Fibroblast of the aortic adventitia (primary cell): ENCODE measurements at regions not wholly inside any gene's neighbourhood (a gene's known extent, or its start where the extent isn't known, plus 50 kb on each side); places are given as distances from the start of the nearest gene placed in this dataset.
"Not testable (repeated sequence)": the region's sequence is repeated elsewhere in the genome, so short reads cannot be mapped to it uniquely, and the experiment has no call there.

Source experiments
- DNase-seq: peaks from one replicate; pipeline ENCODE4 v3.0.0-alpha.2; 2010; ENCODE audit warnings: low read depth
- H3K4me3 ChIP-seq: 2 replicates; pipeline ENCODE4 v1.5.1; 2011; ENCODE audit warnings: low read depth, mild to moderate bottlenecking, control low read depth, low read length, moderate library complexity
- TF ChIP-seq, protein P1 (sequence below): IDR thresholded peaks from 2 replicates; pipeline ENCODE4 v1.5.1; 2011; ENCODE audit warnings: mild to moderate bottlenecking, low read length, control low read depth, inconsistent platforms; ENCODE audit not compliant: insufficient read depth

DNA sequence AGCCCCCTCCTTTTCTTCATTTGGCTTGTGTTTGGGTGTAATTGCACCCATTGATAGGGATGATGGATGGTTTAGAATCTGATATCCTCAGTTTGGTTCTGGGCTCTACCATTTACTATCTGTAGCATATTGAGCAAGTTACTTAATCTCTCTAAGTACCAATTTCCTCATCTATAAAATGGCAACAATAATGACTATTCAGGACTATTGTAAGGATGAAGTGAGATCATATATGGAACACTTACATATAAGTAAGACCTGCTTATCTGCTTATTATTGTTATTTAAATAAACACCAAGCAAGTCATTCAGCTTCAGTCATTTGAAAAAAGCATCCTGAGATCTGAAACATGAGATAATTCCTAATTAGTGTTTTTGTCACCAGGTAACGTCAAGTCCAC is 127.0 kb downstream of the SEC23IP start:
- H3K4me3 ChIP-seq = no peak overlapping the region
- TF ChIP-seq, protein P1, sequence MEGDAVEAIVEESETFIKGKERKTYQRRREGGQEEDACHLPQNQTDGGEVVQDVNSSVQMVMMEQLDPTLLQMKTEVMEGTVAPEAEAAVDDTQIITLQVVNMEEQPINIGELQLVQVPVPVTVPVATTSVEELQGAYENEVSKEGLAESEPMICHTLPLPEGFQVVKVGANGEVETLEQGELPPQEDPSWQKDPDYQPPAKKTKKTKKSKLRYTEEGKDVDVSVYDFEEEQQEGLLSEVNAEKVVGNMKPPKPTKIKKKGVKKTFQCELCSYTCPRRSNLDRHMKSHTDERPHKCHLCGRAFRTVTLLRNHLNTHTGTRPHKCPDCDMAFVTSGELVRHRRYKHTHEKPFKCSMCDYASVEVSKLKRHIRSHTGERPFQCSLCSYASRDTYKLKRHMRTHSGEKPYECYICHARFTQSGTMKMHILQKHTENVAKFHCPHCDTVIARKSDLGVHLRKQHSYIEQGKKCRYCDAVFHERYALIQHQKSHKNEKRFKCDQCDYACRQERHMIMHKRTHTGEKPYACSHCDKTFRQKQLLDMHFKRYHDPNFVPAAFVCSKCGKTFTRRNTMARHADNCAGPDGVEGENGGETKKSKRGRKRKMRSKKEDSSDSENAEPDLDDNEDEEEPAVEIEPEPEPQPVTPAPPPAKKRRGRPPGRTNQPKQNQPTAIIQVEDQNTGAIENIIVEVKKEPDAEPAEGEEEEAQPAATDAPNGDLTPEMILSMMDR = no peak
- no peak for DNase-seq

DNA sequence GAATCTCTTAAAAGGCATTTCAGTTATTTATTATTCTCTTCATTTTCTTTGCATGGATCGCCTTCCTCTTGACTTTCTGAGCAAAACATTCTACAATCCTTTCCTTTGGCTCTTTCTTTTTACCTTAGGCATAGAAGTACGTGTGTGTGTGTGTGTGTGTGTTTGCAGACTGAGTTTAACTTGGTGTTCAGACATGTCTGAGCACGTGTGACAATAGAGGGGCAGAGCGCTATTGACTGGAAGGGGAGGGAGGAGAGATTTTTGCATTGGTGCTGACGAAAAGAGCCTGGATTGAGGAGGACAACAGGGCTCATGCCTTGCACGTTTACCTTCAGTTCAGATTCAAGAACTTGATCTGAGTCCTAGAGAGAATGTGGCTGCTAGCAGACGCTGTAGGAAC is 129.8 kb downstream of the SEC23IP start:
- DNase-seq = no peak
- TF ChIP-seq, protein P1 = no peak
- no peak overlapping the region for H3K4me3 ChIP-seq

DNA sequence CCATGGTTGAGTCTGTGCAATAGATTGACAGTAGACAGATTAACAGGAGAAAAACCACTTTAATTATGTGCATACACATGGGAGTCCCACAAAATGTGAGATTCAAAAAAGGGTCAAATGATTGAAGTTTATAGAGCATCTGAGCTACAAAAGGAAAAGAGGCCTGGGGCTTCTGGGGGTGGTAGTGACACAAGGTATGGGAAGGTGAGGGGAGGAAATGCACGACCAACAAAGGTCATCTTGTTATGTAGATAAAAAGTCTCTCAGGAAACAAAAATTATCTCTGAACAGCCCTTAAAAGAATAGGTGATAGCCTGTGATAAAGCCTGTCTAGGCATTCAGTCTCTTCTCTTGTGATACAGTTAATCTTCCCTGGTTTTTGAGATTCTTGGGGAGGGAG is 141.7 kb downstream of the SEC23IP start:
- TF ChIP-seq, protein P1 = no peak
- H3K4me3 ChIP-seq = no peak overlapping the region
- no peak for DNase-seq

DNA sequence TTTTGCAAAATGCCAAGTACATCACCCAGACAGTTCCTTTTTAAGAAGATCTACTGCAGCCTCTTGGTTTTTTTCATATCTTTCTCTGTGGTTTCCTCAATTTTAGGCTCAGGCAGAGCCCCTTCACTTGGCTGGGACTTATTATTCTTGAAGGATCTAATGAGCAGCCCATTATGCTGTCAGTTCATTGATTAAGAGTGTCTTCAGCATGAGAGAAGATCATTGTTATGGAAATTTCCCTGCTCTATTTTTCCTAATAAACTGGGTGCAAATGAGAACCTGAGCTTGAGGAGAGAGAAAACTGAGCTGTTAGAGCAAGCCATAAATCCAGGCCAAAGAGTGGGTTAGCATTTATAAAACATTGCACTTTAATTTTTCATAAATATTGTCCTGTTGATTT is 146.5 kb downstream of the SEC23IP start:
- TF ChIP-seq, protein P1 = no peak
- H3K4me3 ChIP-seq = no peak overlapping the region
- DNase-seq = no peak

DNA sequence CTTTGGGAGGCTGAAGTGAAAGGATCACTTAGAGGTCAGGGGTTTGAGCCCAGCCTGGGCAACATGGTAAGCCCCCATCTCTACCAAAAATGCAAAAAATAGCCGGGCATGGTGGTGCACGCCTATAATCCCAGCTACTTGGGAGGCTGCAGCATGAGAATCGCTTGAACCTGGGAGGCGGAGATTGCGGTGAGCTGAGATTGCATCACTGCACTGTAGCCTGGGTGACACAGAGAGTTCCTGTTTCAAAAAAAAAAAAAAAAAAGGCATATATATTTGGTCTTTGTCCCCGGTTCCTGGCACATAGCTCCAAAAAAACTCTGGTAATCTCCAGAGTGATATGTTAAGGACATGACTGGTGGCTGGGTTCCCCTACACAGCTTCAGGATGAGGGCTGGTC is 147.3 kb downstream of the SEC23IP start:
- no peak for DNase-seq
- no peak overlapping the region for H3K4me3 ChIP-seq
- TF ChIP-seq, protein P1 = no peak

DNA sequence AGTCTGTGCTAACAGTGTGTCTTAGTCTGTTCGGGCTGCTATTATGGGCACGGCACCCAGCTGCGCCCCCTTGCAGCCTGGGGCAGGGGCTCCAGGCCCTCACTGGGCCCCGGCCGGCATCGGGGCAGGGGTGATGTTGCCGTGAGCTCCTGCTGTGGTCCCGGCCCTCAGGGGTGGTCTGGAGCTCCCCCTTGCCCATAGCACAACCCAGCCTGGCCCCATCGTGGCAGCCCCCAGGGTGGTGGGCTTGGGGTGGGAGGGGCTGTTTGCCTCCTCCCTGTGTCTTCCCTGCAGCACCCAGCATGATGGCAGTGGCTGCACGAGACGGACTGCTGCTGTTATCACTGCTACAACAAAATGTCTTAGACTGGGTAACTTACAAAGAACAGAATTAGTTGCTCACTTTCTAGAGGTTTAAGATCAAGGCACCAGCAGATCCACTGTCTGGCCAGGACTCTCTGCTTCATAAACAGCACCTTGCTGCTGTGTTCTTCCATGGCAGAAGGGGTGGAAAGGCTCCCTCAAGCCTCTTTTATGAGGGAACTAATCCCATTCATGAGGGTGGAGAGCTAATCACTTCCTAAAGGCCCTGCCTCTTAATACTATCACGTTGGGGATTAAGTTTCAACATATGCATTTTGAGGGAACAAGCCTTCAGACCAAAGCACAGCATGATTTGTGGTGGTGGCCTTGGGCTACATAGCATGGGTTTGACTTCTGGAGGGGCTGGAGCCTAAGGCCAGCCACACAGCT is 149.5 kb downstream of the SEC23IP start:
- TF ChIP-seq, protein P1 = no peak
- no peak overlapping the region for H3K4me3 ChIP-seq
- no peak for DNase-seq

DNA sequence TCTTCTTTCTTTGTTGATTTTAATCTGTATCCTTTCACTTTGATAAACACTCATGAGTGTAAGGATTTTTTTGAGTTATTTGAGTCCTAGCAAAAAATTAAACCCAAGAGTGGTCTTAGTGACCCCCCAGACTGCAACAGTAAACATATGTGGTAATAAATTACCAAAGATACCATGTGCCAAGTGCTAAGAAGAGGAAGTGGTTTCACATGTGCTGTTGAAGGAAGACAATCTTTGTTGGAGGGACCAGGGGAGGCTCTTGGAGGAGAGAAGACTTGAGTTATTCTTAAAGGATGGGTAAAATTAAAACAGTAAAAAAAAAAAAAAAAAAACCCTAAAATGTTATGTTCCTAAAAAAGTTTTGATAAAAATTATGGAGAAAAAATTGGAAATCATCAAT is 150.2 kb downstream of the SEC23IP start:
- no peak for DNase-seq
- TF ChIP-seq, protein P1 = no peak
- no peak overlapping the region for H3K4me3 ChIP-seq

DNA sequence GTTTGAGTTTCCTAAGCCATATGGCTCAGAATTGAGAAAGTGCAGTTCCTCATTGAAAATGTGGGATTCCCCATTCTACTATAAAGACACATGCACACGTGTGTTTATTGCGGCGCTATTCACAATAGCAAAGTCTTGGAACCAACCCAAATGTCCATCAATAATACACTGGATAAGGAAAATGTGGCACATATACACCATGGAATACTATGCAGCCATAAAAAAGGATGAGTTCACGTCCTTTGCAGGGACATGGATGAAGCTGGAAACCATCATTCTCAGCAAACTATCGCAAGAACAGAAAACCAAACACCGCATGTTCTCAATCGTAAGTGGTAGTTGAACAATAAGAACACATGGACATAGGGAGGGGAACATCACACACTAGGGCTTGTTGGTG is 154.8 kb downstream of the SEC23IP start:
- not testable (repeated sequence) for DNase-seq, H3K4me3 ChIP-seq
